HCT116 (cell line): ENCODE measurements at regions not wholly inside any gene's neighbourhood (a gene's known extent, or its start where the extent isn't known, plus 50 kb on each side); places are given as distances from the start of the nearest gene placed in this dataset.

Experiments used
- ATAC-seq: fragments of 200-7000 bp; cut with Tn5 transposase; 2 replicates; pipeline ENCODE4 v1.9.1; 2020; ENCODE audit warnings: mild to moderate bottlenecking, moderate library complexity
- BruUV-seq: library from RNA; stranded (reverse); fragments of 400-500 nt; replicated peaks from 2 replicates; lab custom pipeline; 2021; lab: Mats Ljungman, UMichigan
- CTCF ChIA-PET: fragments of 300-600 bp; sonication (Branson Sonifier 250); formaldehyde crosslinking; loops from one replicate; lab custom pipeline; 2021; ENCODE audit warnings: antibody characterized with exemption; lab: Charles Lee
- POLR2A ChIA-PET: fragments of 300-600, 350-600 bp; sonication (Branson Sonifier 250); formaldehyde crosslinking; loops from one replicate; lab custom pipeline; 2021; ENCODE audit warnings: antibody characterized with exemption; lab: Charles Lee
- RAD21 ChIA-PET, 2 experiments: fragments of 300-600 bp; sonication (Branson Sonifier 250); formaldehyde crosslinking; loops; one replicate each; lab custom pipeline; 2023; ENCODE audit warnings: low total read pairs in 2 of 2; ENCODE audit not compliant: uncharacterized antibody in 2 of 2, unreplicated experiment in 2 of 2, low non-redundant PET in 1 of 2; lab: Charles Lee
- DNase-seq: peaks from one replicate; pipeline ENCODE4 v3.0.0-alpha.2; 2010; ENCODE audit warnings: low read depth, low spot score
- H2AFZ ChIP-seq: fragments of 200-600 bp; shearing (Covaris generic), sonication (generic); 2 replicates; pipeline ENCODE4 v1.6.1; 2017; ENCODE audit warnings: low read depth, mixed run types, mixed read lengths, antibody characterized with exemption, low read length; ENCODE audit not compliant: poor library complexity, severe bottlenecking
- H3K27ac ChIP-seq: 2 replicates; pipeline ENCODE4 v1.5.1; 2012; ENCODE audit warnings: low read depth, low read length
- H3K27me3 ChIP-seq: fragments of 200-600 bp; sonication (generic); 2 replicates; pipeline ENCODE4 v1.6.1; 2016; ENCODE audit warnings: mixed run types, low read length, mixed read lengths; ENCODE audit not compliant: insufficient read depth
- H3K36me3 ChIP-seq, 2 experiments: fragments of 200-500 bp in 1 of 2; fragments of 200-600 bp in 1 of 2; sonication (Bioruptor generic) in 1 of 2; sonication (generic) in 1 of 2; 2 replicates each; pipeline versions ENCODE4 v1.5.1 to v1.6.1; 2014 to 2016; ENCODE audit warnings: low read length in 2 of 2, inconsistent platforms in 1 of 2, mixed read lengths in 1 of 2, mixed run types in 1 of 2; ENCODE audit not compliant: insufficient read depth in 2 of 2, control insufficient read depth in 1 of 2
- H3K4me1 ChIP-seq, 2 experiments: fragments of 200-600 bp in 1 of 2; sonication (generic) in 1 of 2; 2 replicates each; pipeline versions ENCODE4 v1.5.1 to v1.6.1; 2012 to 2017; ENCODE audit warnings: low read length in 2 of 2, inconsistent platforms in 1 of 2, mild to moderate bottlenecking in 1 of 2, mixed read lengths in 1 of 2, mixed run types in 1 of 2, moderate library complexity in 1 of 2; ENCODE audit not compliant: insufficient read depth in 2 of 2, control insufficient read depth in 1 of 2
- H3K4me2 ChIP-seq: fragments of 200-600 bp; sonication (generic); 2 replicates; pipeline ENCODE4 v1.6.1; 2017; ENCODE audit warnings: mixed run types, low read length, mixed read lengths
- H3K4me3 ChIP-seq, 2 experiments: fragments of 200-600 bp in 1 of 2; sonication (generic) in 1 of 2; replicated peaks in 1 of 2; 2 replicates each; pipeline ENCODE4 v1.5.1; 2011 to 2016; ENCODE audit warnings: low read length in 2 of 2, control low read depth in 1 of 2, low read depth in 1 of 2, mild to moderate bottlenecking in 1 of 2, mixed read lengths in 1 of 2, mixed run types in 1 of 2
- H3K79me2 ChIP-seq: fragments of 200-600 bp; sonication (generic); 2 replicates; pipeline ENCODE4 v1.6.1; 2017; ENCODE audit warnings: mild to moderate bottlenecking, mixed run types, low read length, moderate library complexity, mixed read lengths; ENCODE audit not compliant: insufficient read depth
- H3K9ac ChIP-seq: fragments of 200-600 bp; sonication (generic); 2 replicates; pipeline ENCODE4 v1.6.1; 2016; ENCODE audit warnings: low read length, mixed read lengths
- H3K9me2 ChIP-seq: fragments of 200-600 bp; sonication (generic), shearing (Covaris generic); 2 replicates; pipeline ENCODE4 v1.6.1; 2017; ENCODE audit warnings: mixed run types, mild to moderate bottlenecking, moderate library complexity; ENCODE audit not compliant: insufficient read depth
- H3K9me3 ChIP-seq, 2 experiments: fragments of 200-500 bp in 1 of 2; fragments of 200-600 bp in 1 of 2; sonication (Bioruptor generic) in 1 of 2; sonication (generic) in 1 of 2; 2 replicates each; pipeline ENCODE4 v1.6.1; 2014 to 2017; ENCODE audit warnings: low read length in 2 of 2, mixed read lengths in 2 of 2, inconsistent platforms in 1 of 2, low read depth in 1 of 2, mild to moderate bottlenecking in 1 of 2, mixed run types in 1 of 2, moderate library complexity in 1 of 2; ENCODE audit not compliant: control insufficient read depth in 1 of 2, insufficient read depth in 1 of 2
- H4K20me1 ChIP-seq: fragments of 200-600 bp; sonication (generic), shearing (Covaris generic); 2 replicates; pipeline ENCODE4 v1.6.1; 2017; ENCODE audit warnings: mixed run types, mild to moderate bottlenecking, moderate library complexity; ENCODE audit not compliant: insufficient read depth
- CBX3 ChIP-seq: IDR thresholded peaks from 2 replicates; pipeline ENCODE4 v1.6.1; 2012; ENCODE audit warnings: low read depth
- ELF1 ChIP-seq: IDR thresholded peaks from 2 replicates; pipeline ENCODE4 v1.6.1; 2012; ENCODE audit warnings: low read depth, borderline replicate concordance
- EZH2 ChIP-seq: fragments of 200-600 bp; sonication (generic); IDR thresholded peaks from 2 replicates; pipeline ENCODE4 v1.6.1; 2017; ENCODE audit warnings: antibody characterized with exemption, mixed run types
- EZH2phosphoT487 ChIP-seq: fragments of 200-600 bp; IDR thresholded peaks from 2 replicates; pipeline ENCODE4 v1.6.1; 2018; ENCODE audit warnings: antibody characterized with exemption, borderline replicate concordance
- JUND ChIP-seq: IDR thresholded peaks from 2 replicates; pipeline ENCODE4 v1.6.1; 2012
- POLR2A ChIP-seq: IDR thresholded peaks from 2 replicates; pipeline ENCODE4 v1.7.0; 2011; ENCODE audit warnings: borderline replicate concordance; ENCODE audit not compliant: insufficient read depth, insufficient read length; ENCODE audit errors: extremely low read depth
- POLR2AphosphoS5 ChIP-seq: IDR thresholded peaks from 2 replicates; pipeline ENCODE4 v1.6.1; 2011; ENCODE audit warnings: mild to moderate bottlenecking, low read depth, low read length, moderate library complexity
- RAD21 ChIP-seq: IDR thresholded peaks from 2 replicates; pipeline ENCODE4 v1.6.1; 2012; ENCODE audit warnings: low read depth, mild to moderate bottlenecking
- SRF ChIP-seq: IDR thresholded peaks from 2 replicates; pipeline ENCODE4 v1.6.1; 2012; ENCODE audit warnings: low read depth
- TCF7L2 ChIP-seq: IDR thresholded peaks from 2 replicates; pipeline ENCODE4 v1.7.0; 2011; ENCODE audit warnings: borderline replicate concordance, inconsistent platforms; ENCODE audit not compliant: insufficient read depth, insufficient read length; ENCODE audit errors: extremely low read depth
- YY1 ChIP-seq: IDR thresholded peaks from 2 replicates; pipeline ENCODE4 v1.6.1; 2011; ENCODE audit warnings: low read length, low read depth, moderate library complexity, mild to moderate bottlenecking; ENCODE audit not compliant: insufficient replicate concordance; ENCODE audit errors: extremely low read depth
- ZNF274 ChIP-seq: fragments of 200-500 bp; sonication (Bioruptor generic); IDR thresholded peaks from 2 replicates; pipeline ENCODE4 v1.6.1; 2014; ENCODE audit warnings: mild to moderate bottlenecking, low read depth, low read length, inconsistent platforms
- intact Hi-C: fragments of 100-400 bp; cut with micrococcal nuclease; formaldehyde crosslinking; loops from 2 replicates; pipeline ENCODE4 v1.10.0; 2022
- TF ChIP-seq, protein P1 (sequence below): IDR thresholded peaks from 2 replicates; pipeline ENCODE4 v1.6.1; 2011; ENCODE audit warnings: mild to moderate bottlenecking, low read length, moderate library complexity; ENCODE audit not compliant: insufficient replicate concordance; ENCODE audit errors: extremely low read depth
- TF ChIP-seq, protein P2 (sequence below): IDR thresholded peaks from 2 replicates; pipeline ENCODE4 v1.6.1; 2012

DNA sequence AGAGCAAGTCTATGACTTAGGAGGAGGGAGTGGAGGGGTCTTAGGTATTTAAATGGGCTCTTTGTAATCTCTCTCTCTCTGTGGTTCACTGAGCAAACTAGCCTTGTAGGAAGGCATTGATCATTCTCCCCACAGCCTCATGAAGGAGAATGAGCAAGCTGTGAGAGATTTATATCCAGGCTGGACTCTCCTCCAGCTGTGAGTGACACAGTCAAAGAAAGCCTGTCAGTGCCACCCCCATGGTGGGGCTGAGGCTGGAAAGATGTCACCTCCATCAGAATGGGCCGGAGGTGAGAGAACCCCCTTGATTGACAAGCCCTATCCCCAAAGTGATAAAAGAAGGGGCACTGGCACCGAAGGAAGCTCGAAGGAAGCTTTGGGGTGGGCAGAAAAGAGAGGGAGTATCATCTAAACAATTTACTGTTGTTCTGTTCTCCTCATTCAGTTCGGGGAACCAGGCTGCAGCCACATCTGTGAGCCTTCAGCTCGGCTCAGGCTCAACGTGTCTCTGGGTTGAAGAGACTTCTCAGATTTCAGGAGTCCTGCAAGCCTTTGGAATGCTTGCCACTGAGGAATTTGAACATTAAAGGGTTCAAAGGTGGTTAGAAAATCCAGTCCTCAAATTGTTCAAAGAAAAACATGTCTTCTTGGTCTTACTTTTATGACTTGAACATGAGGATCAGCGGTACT lies 538.2 kb upstream of the ZNF462 start:
- H3K9ac ChIP-seq: no peak overlapping the region
- H3K4me1 ChIP-seq: no peaks in the 10 kb centered on the region
- no peaks in the 10 kb centered on the region for H3K36me3 ChIP-seq
- no peak overlapping the region for H3K4me3 ChIP-seq
- H3K27me3 ChIP-seq: peaks cover 20% of the 10 kb centered on the region; the same call in 1 of the 2 replicates
- H3K4me2 ChIP-seq: no peak overlapping the region
- no peak for DNase-seq
- no peaks in the 10 kb centered on the region for H3K9me2 ChIP-seq
- intact Hi-C loops: no loop called here
- no peak overlapping the region for H3K27ac ChIP-seq
- H4K20me1 ChIP-seq: no peaks in the 10 kb centered on the region
- TF ChIP-seq POLR2AphosphoS5 (no peak), ZNF274 (no peak), EZH2phosphoT487 (no peak), RAD21 (no peak), SRF (no peak), JUND (no peak), POLR2A (no peak)
- TF ChIP-seq, protein P1, sequence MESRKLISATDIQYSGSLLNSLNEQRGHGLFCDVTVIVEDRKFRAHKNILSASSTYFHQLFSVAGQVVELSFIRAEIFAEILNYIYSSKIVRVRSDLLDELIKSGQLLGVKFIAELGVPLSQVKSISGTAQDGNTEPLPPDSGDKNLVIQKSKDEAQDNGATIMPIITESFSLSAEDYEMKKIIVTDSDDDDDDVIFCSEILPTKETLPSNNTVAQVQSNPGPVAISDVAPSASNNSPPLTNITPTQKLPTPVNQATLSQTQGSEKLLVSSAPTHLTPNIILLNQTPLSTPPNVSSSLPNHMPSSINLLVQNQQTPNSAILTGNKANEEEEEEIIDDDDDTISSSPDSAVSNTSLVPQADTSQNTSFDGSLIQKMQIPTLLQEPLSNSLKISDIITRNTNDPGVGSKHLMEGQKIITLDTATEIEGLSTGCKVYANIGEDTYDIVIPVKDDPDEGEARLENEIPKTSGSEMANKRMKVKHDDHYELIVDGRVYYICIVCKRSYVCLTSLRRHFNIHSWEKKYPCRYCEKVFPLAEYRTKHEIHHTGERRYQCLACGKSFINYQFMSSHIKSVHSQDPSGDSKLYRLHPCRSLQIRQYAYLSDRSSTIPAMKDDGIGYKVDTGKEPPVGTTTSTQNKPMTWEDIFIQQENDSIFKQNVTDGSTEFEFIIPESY: no peak
- TF ChIP-seq, all 23 proteins: peak for 0
- no peak for ATAC-seq
- CTCF ChIA-PET: no interaction called here
- no peaks in the 10 kb centered on the region for H3K9me3 ChIP-seq
- RAD21 ChIA-PET: no interaction called here
- H2AFZ ChIP-seq: no peak overlapping the region
- no TSS peak for BruUV-seq
- POLR2A ChIA-PET: no interaction called here
- no peaks in the 10 kb centered on the region for H3K79me2 ChIP-seq

DNA sequence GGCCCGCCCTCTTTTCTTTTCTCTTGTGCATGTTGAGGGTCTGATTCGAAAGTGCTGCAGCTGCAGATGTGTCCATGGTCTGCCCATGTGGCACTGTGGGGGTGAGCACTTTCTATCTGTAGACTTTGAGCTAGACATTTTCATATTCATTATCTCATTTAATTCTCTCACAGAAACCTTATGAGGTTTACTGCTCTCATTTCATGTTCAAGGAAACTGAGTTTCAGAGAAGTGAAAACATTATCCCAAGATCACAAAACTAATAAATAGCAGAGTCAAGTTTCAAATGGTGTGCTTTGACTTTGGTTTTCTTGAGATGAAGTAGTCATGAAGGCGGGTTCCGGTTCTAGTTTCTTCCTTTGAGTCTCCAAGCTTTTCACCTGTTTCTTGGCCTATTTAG lies 536.5 kb upstream of the ZNF462 start:
- RAD21 ChIA-PET: no interaction called here
- no peak overlapping the region for H2AFZ ChIP-seq
- H3K9ac ChIP-seq: no peak overlapping the region
- H3K79me2 ChIP-seq: no peaks in the 10 kb centered on the region
- no peak overlapping the region for H3K4me2 ChIP-seq
- H3K4me1 ChIP-seq: no peaks in the 10 kb centered on the region
- H3K27ac ChIP-seq: no peak overlapping the region
- no peak for ATAC-seq
- POLR2A ChIA-PET: no interaction called here
- no peaks in the 10 kb centered on the region for H4K20me1 ChIP-seq
- no TSS peak for BruUV-seq
- no peak for DNase-seq
- H3K36me3 ChIP-seq: no peaks in the 10 kb centered on the region
- H3K9me2 ChIP-seq: no peaks in the 10 kb centered on the region
- intact Hi-C loops: no loop called here
- TF ChIP-seq ELF1 (no peak), YY1 (no peak), POLR2AphosphoS5 (no peak), EZH2phosphoT487 (no peak), CBX3 (no peak), EZH2 (no peak), TCF7L2 (no peak), POLR2A (no peak)
- TF ChIP-seq, protein P2, sequence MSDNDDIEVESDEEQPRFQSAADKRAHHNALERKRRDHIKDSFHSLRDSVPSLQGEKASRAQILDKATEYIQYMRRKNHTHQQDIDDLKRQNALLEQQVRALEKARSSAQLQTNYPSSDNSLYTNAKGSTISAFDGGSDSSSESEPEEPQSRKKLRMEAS: no peak
- no peak overlapping the region for H3K4me3 ChIP-seq
- CTCF ChIA-PET: no interaction called here
- H3K9me3 ChIP-seq: no peaks in the 10 kb centered on the region
- peaks cover 33% of the 10 kb centered on the region for H3K27me3 ChIP-seq
